ENCODE measurements at regions not wholly inside any gene's neighbourhood (a gene's known extent, or its start where the extent isn't known, plus 50 kb on each side); places are given as distances from the start of the nearest gene placed in this dataset.

GRCh38 chr5:166324372-166324771 lies 1967.1 kb upstream of the WWC1 start:
- Histone ChIP-seq H3K36me3 (replicated peaks in 1 of 2; ENCODE audit: control extremely low read depth in 1 of 2, control insufficient read depth in 1 of 2, extremely low read depth in 1 of 2, insufficient read depth in 2 of 2, low read length in 1 of 2) (no peaks in the 10 kb centered on the region), H3K9ac (ENCODE audit: low read length) (no peak overlapping the region), H3K4me3 (ENCODE audit: control extremely low read depth in 1 of 5, extremely low read depth in 1 of 5, insufficient read depth in 1 of 5, low read depth in 2 of 5, low read length in 4 of 5) (no peak overlapping the region), H3K4me1 (ENCODE audit: control insufficient read depth in 2 of 2, insufficient read depth in 2 of 2, low read length in 2 of 2) (no peaks in the 10 kb centered on the region), H2AFZ (ENCODE audit: insufficient read depth, low read depth, low read length, poor library complexity, severe bottlenecking) (no peak overlapping the region), H3K27me3 (replicated peaks in 1 of 4; ENCODE audit: control extremely low read depth in 1 of 4, control insufficient read depth in 3 of 4, insufficient read depth in 4 of 4, low read length in 3 of 4) (no peaks in the 10 kb centered on the region), H4K20me1 (ENCODE audit: control insufficient read depth, insufficient read depth, low read length, poor library complexity, severe bottlenecking) (no peaks in the 10 kb centered on the region), H3K4me2 (replicated peaks; ENCODE audit: low read depth, low read length, poor library complexity, severe bottlenecking) (no peak overlapping the region), H3K79me2 (ENCODE audit: control insufficient read depth, insufficient read depth, low read length) (no peaks in the 10 kb centered on the region), H3K27ac (ENCODE audit: low read length in 2 of 2) (no peak overlapping the region), H3K9me3 (ENCODE audit: control extremely low read depth in 1 of 3, control insufficient read depth in 2 of 3, insufficient read depth in 1 of 3, low read length in 2 of 3) (peaks cover 0 to 3% (median 0%) of the 10 kb centered on the region in 3 donors)
- Mint-ChIP-seq H3K9me3 (ENCODE audit: insufficient read depth) (peaks cover 2% of the 10 kb centered on the region), H3K27ac (no peak overlapping the region), H3K4me3 (no peak overlapping the region), H3K4me1 (no peaks in the 10 kb centered on the region), H3K27me3 (no peaks in the 10 kb centered on the region)
- intact Hi-C loops (cut with micrococcal nuclease), result no loop called here
- ChIA-PET POLR2A (no interaction called here), CTCF (no interaction called here)
- WGBS (ENCODE audit: insufficient coverage), result 17% methylated on average over 3 of the region's 6 CpGs
- DNase-seq (no peak), ATAC-seq (ENCODE audit: low read depth) (no peak)
- TF ChIP-seq CTCF (IDR thresholded peaks at IDR 0.05) (no peak), EZH2 (IDR thresholded peaks at IDR 0.05; ENCODE audit: borderline replicate concordance, insufficient read depth, low read depth, low read length, poor library complexity, severe bottlenecking) (no peak)

GRCh38 chr5:166329149-166329800 lies 1962.2 kb upstream of the WWC1 start:
- Mint-ChIP-seq H3K27ac (no peak overlapping the region), H3K4me3 (no peak overlapping the region), H3K4me1 (no peaks in the 10 kb centered on the region), H3K27me3 (no peaks in the 10 kb centered on the region), H3K9me3 (ENCODE audit: insufficient read depth) (no peaks in the 10 kb centered on the region)
- intact Hi-C loops (cut with micrococcal nuclease), result no loop called here
- no peak overlapping the region for H3K4me2 ChIP-seq (replicated peaks; ENCODE audit: low read depth, low read length, poor library complexity, severe bottlenecking)
- no peaks in the 10 kb centered on the region for H3K9me3 ChIP-seq (ENCODE audit: control extremely low read depth in 1 of 3, control insufficient read depth in 2 of 3, insufficient read depth in 1 of 3, low read length in 2 of 3)
- H3K4me3 ChIP-seq (ENCODE audit: control extremely low read depth in 1 of 5, extremely low read depth in 1 of 5, insufficient read depth in 1 of 5, low read depth in 2 of 5, low read length in 4 of 5), result no peak overlapping the region
- no peak overlapping the region for H3K27ac ChIP-seq (ENCODE audit: low read length in 2 of 2)
- no peaks in the 10 kb centered on the region for H3K4me1 ChIP-seq (ENCODE audit: control insufficient read depth in 2 of 2, insufficient read depth in 2 of 2, low read length in 2 of 2)
- H3K79me2 ChIP-seq (ENCODE audit: control insufficient read depth, insufficient read depth, low read length), result no peaks in the 10 kb centered on the region
- CTCF ChIA-PET, result no interaction called here
- no peaks in the 10 kb centered on the region for H3K36me3 ChIP-seq (replicated peaks in 1 of 2; ENCODE audit: control extremely low read depth in 1 of 2, control insufficient read depth in 1 of 2, extremely low read depth in 1 of 2, insufficient read depth in 2 of 2, low read length in 1 of 2)
- DNase-seq (no peak), ATAC-seq (ENCODE audit: low read depth) (no peak)
- WGBS (ENCODE audit: insufficient coverage), result no CpG with 5 or more reads among the region's 9 CpGs
- no peaks in the 10 kb centered on the region for H3K27me3 ChIP-seq (replicated peaks in 1 of 4; ENCODE audit: control extremely low read depth in 1 of 4, control insufficient read depth in 3 of 4, insufficient read depth in 4 of 4, low read length in 3 of 4)
- H3K9ac ChIP-seq (ENCODE audit: low read length), result no peak overlapping the region
- TF ChIP-seq EZH2 (IDR thresholded peaks at IDR 0.05; ENCODE audit: borderline replicate concordance, insufficient read depth, low read depth, low read length, poor library complexity, severe bottlenecking), result no peak
- TF ChIP-seq CTCF (IDR thresholded peaks at IDR 0.05), result no peak
- H2AFZ ChIP-seq (ENCODE audit: insufficient read depth, low read depth, low read length, poor library complexity, severe bottlenecking), result no peak overlapping the region
- POLR2A ChIA-PET, result no interaction called here
- H4K20me1 ChIP-seq (ENCODE audit: control insufficient read depth, insufficient read depth, low read length, poor library complexity, severe bottlenecking), result no peaks in the 10 kb centered on the region
